Endothelial cell (in vitro differentiated cells): ENCODE measurements at regions not wholly inside any gene's neighbourhood (a gene's known extent, or its start where the extent isn't known, plus 50 kb on each side); places are given as distances from the start of the nearest gene placed in this dataset.

ENCODE experiments used
- DNase-seq: peaks from one replicate; pipeline ENCODE4 v3.0.0; 2021; ENCODE audit warnings: low spot score
- H3K27ac Mint-ChIP-seq: one replicate; pipeline ENCODE4 v1.8.0; 2021; ENCODE audit warnings: mixed read lengths, inconsistent platforms; ENCODE audit not compliant: unreplicated experiment
- H3K27me3 Mint-ChIP-seq: one replicate; pipeline ENCODE4 v1.8.0; 2021; ENCODE audit warnings: mild to moderate bottlenecking, moderate library complexity, mixed read lengths, inconsistent platforms; ENCODE audit not compliant: unreplicated experiment
- H3K36me3 Mint-ChIP-seq: one replicate; pipeline ENCODE4 v1.8.0; 2021; ENCODE audit warnings: mild to moderate bottlenecking, low read depth, mixed read lengths, inconsistent platforms; ENCODE audit not compliant: unreplicated experiment
- H3K4me1 Mint-ChIP-seq: one replicate; pipeline ENCODE4 v1.8.0; 2021; ENCODE audit warnings: mild to moderate bottlenecking, mixed read lengths, inconsistent platforms; ENCODE audit not compliant: unreplicated experiment
- H3K4me3 Mint-ChIP-seq: one replicate; pipeline ENCODE4 v1.8.0; 2021; ENCODE audit warnings: mild to moderate bottlenecking, mixed read lengths, inconsistent platforms; ENCODE audit not compliant: unreplicated experiment
- H3K9me3 Mint-ChIP-seq: one replicate; pipeline ENCODE4 v1.8.0; 2021; ENCODE audit warnings: mixed read lengths, inconsistent platforms; ENCODE audit not compliant: unreplicated experiment
- CTCF ChIP-seq: fragments of 200-600 bp; sonication (generic); IDR thresholded peaks from one replicate; pipeline ENCODE4 v1.5.0; 2021; ENCODE audit warnings: antibody characterized with exemption; ENCODE audit not compliant: unreplicated experiment

- H3K4me1 Mint-ChIP-seq = peaks cover 47% of the 10 kb centered on the region
- H3K27ac Mint-ChIP-seq = peak overlapping the region; percentile 59
- TF ChIP-seq CTCF = no peak
Measured at GRCh38 chr10:89115876-89116627, 91.1 kb downstream of the CH25H start.

GRCh38 chr10:89114846-89115625, 92.1 kb downstream of the CH25H start:
- Mint-ChIP-seq H3K9me3 (no peaks in the 10 kb centered on the region), H3K36me3 (no peaks in the 10 kb centered on the region), H3K4me3 (no peak overlapping the region), H3K27ac (peak overlapping the region; percentile 72), H3K27me3 (no peaks in the 10 kb centered on the region), H3K4me1 (peaks cover 47% of the 10 kb centered on the region)
- DNase-seq = no peak
- no peak for TF ChIP-seq CTCF

More at GRCh38 chr10:89115876-89116627, 91.1 kb downstream of the CH25H start:
- no peaks in the 10 kb centered on the region for H3K27me3 Mint-ChIP-seq
- H3K36me3 Mint-ChIP-seq = no peaks in the 10 kb centered on the region
- no peaks in the 10 kb centered on the region for H3K9me3 Mint-ChIP-seq
- no peak overlapping the region for H3K4me3 Mint-ChIP-seq
- DNase-seq = no peak

- no peaks in the 10 kb centered on the region for H3K4me1 Mint-ChIP-seq
- H3K27me3 Mint-ChIP-seq = no peaks in the 10 kb centered on the region
- H3K4me3 Mint-ChIP-seq = no peak overlapping the region
- no peak overlapping the region for H3K27ac Mint-ChIP-seq
- no peaks in the 10 kb centered on the region for H3K9me3 Mint-ChIP-seq
- no peaks in the 10 kb centered on the region for H3K36me3 Mint-ChIP-seq
- no peak for DNase-seq
- TF ChIP-seq CTCF = no peak
Measured at GRCh38 chr10:89102735-89103134, 104.4 kb downstream of the CH25H start.

GRCh38 chr10:89101943-89102342, 105.2 kb downstream of the CH25H start:
- no peaks in the 10 kb centered on the region for H3K9me3 Mint-ChIP-seq

More at GRCh38 chr10:89101943-89102342, 105.2 kb downstream of the CH25H start:
- Mint-ChIP-seq H3K27me3 (no peaks in the 10 kb centered on the region), H3K27ac (no peak overlapping the region), H3K4me1 (no peaks in the 10 kb centered on the region), H3K4me3 (no peak overlapping the region), H3K36me3 (no peaks in the 10 kb centered on the region)
- no peak for DNase-seq
- TF ChIP-seq CTCF = no peak
